Fibroblast of lung (primary cell): ENCODE measurements at regions not wholly inside any gene's neighbourhood (a gene's known extent, or its start where the extent isn't known, plus 50 kb on each side); places are given as distances from the start of the nearest gene placed in this dataset.

Experiments
- CTCF ChIP-seq, 2 donors: IDR thresholded peaks in 1 of 2; conservative IDR thresholded peaks in 1 of 2; 1 replicate in 1 of 2; 2 replicates in 1 of 2; pipeline ENCODE4 v1.5.1; 2011 to 2012; ENCODE audit warnings: low read length in 2 of 2, control low read depth in 1 of 2, inconsistent platforms in 1 of 2, low read depth in 1 of 2, mild to moderate bottlenecking in 1 of 2
- EZH2 ChIP-seq: IDR thresholded peaks from 2 replicates; pipeline ENCODE4 v1.5.1; 2012; ENCODE audit warnings: low read length, control low read depth, mild to moderate bottlenecking; ENCODE audit errors: missing control alignments

GRCh38 chr12:74119811-74120362 is 417.7 kb upstream of the ATXN7L3B start:
- TF ChIP-seq CTCF (conservative IDR thresholded peaks at IDR 0.05 in 1 of 2, IDR thresholded peaks at IDR 0.05 in 1 of 2; ENCODE audit: low read depth in 1 of 2, low read length in 2 of 2) = no peak
- TF ChIP-seq EZH2 = no peak
